DLD1 (cell line): ENCODE measurements at regions not wholly inside any gene's neighbourhood (a gene's known extent, or its start where the extent isn't known, plus 50 kb on each side); places are given as distances from the start of the nearest gene placed in this dataset.
"Not testable (repeated sequence)": the region's sequence is repeated elsewhere in the genome, so short reads cannot be mapped to it uniquely, and the experiment has no call there.

ENCODE experiments used
- in situ Hi-C: cut with HindIII; loops from 2 replicates; pipeline ENCODE4 v1.10.0; 2017; ENCODE audit warnings: low sequenced_read_pairs

DNA sequence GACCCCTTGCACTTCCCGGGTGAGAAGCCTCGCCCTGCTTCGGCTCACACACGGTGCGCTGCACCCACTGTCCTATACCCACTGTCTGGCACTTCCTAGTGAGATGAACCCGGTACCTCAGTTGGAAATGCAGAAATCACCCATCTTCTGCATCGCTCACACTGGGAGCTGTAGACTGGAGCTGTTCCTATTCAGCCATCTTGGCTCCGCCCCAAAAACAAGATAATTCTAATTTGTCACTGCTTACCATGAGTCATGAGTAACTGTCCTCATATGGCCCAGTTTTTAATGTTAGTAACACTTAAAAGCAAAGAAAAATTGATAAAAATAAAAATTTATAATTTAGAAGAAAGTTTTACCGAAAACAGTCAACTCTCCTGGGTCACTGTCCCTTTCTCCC lies 283.3 kb upstream of the COBL start:
- in situ Hi-C loops, result not testable (repeated sequence)

GRCh38 chr7:51593628-51594027 lies 277.0 kb upstream of the COBL start:
- in situ Hi-C loops, result no loop called here

DNA sequence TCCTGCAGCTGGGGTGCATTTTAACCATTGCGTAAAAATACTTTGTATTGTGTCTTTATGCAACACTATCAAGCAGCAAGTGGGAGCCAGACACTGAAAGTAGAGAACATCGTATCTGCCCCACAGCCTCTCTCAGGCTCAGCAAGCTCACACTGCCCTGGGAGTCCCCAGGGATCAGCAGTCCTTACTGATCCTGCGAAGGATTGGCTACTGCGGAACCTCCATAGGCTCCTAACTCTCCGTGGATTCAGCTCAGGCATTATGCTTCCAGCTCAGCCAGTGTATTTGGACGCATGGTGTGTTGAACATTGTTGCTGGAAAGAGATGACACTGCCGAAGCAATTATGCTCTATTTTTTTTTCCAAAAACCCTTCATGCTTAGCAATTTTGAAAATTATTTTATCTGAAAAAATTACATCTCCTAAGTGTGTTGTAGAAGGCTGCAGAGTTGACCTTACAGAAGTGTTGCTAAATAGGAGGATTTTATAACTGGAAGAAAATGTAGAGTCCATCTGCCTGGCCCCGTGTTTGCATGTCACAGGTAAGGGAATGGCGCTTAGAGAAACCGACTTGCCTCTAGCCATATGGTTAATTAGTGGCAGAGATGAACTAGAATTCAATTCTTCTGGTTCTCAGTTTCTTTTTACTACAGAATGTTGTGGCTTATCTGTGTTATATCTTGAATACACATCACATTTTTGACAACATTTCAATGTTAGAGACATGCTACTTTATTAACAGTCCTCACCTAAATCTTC lies 276.4 kb upstream of the COBL start:
- in situ Hi-C loops, result no loop called here

DNA sequence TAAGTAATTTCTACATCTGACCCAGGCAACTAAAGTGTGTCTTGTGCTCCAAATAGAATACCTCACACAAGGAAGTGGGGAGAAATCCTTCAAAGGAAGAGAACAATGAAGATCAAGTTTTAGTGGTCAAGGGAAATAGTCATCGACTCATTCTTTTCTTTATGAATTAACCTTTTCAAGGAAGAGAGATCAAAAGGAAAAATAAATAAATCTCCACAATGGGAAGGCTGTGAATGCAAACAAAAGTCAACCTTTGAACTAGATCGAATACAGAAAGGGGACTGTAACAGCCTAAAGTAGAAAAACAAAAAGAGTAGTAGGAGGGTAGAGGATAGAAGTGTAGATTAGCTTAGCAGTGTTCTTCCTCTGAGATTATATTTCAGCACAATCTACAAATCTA lies 274.6 kb upstream of the COBL start:
- in situ Hi-C loops, result no loop called here

GRCh38 chr7:51590746-51591145 lies 274.1 kb upstream of the COBL start:
- in situ Hi-C loops, result no loop called here

DNA sequence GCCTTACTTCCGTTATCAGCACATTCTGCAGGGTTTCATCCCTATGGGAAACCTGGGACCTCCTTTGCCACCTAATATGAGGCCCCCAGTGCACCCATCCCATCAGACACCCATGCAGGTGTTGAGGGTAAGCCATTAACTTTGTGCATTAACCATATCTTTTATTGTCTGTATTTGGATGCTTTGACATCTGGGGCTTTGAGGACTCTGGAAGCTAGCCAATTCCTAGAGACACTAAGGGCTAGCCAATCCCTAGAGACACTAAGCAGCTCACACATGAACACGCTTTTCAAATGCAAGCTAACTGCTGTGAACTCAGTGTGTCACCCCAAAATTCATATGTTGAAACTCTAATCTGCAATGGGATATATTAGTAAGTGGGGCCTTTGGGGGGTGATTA lies 272.5 kb upstream of the COBL start:
- in situ Hi-C loops, result no loop called here

- in situ Hi-C loops, result no loop called here
Observed at GRCh38 chr7:51587604-51588003, 271.0 kb upstream of the COBL start.

GRCh38 chr7:51577390-51577789 lies 260.8 kb upstream of the COBL start:
- in situ Hi-C loops, result no loop called here

GRCh38 chr7:51569581-51569980 lies 253.0 kb upstream of the COBL start:
- in situ Hi-C loops, result no loop called here

DNA sequence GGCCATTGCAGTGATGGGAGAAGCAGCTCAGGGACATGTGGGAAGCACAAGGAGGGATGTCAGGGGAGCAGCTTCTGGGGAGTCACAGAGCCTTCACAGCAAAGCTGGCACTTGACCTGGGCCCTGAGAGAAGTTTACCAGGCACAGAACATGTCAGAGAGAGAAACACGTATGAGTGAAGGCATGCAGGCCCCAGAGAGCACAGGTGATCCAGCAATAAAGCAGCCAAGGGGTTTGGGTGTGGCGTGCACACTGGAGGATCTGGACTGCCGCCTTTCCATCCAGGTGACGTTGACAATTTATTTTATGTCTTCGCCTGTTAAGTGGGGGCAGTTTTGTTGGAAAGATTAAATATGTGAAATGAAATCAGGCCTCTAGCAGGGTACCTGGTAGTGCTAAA lies 252.6 kb upstream of the COBL start:
- in situ Hi-C loops, result no loop called here

GRCh38 chr7:51551070-51551469 lies 234.5 kb upstream of the COBL start:
- in situ Hi-C loops, result no loop called here

- in situ Hi-C loops, result no loop called here
Observed at GRCh38 chr7:51545131-51545530, 228.5 kb upstream of the COBL start.

- in situ Hi-C loops, result no loop called here
Observed at GRCh38 chr7:51543801-51544553, 227.4 kb upstream of the COBL start.

DNA sequence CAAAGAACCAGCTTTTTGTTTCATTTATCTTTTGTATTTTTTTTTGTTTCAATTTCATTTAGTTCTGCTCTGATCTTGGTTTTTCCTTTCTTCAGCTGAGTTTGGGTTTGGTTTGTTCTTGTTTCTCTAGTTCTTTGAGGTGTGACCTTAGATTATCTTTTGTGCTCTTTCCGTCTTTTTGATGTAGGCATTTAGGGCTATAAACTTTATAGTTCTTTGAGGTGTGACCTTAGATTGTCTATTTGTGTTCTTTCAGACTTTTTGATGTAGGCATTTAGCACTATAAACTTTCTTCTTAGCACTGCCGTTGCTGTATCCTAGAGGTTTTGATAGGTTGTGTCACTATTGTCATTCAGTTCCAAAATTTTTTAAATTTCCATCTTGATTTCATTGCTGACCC lies 224.3 kb upstream of the COBL start:
- in situ Hi-C loops, result not testable (repeated sequence)

DNA sequence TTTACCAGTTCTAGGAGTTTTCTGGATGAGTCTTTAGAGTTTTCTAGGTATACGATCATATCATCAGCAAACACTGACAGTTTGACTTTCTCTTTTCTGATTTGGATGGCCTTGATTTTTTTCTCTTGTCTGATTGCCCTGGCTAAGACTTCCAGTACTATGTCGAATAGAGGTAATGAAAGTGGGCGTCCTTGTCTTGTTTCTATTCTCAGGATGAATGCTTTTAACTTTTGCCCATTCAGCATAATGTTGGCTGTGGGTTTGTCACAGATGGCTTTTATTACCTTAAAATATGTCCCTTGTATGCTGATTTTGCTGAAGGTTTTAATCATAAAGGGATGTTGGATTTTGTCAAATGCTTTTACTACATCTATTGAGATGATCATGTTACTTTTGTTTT lies 223.2 kb upstream of the COBL start:
- in situ Hi-C loops, result no loop called here

- in situ Hi-C loops, result no loop called here
Observed at GRCh38 chr7:51528172-51528571, 211.6 kb upstream of the COBL start.

- in situ Hi-C loops, result no loop called here
Observed at GRCh38 chr7:51521694-51522312, 205.2 kb upstream of the COBL start.

GRCh38 chr7:51521054-51521453 lies 204.4 kb upstream of the COBL start:
- in situ Hi-C loops, result no loop called here

GRCh38 chr7:51518646-51519045 lies 202.0 kb upstream of the COBL start:
- in situ Hi-C loops, result no loop called here

GRCh38 chr7:51517187-51517586 lies 200.6 kb upstream of the COBL start:
- in situ Hi-C loops, result no loop called here

GRCh38 chr7:51501620-51502019 lies 185.0 kb upstream of the COBL start:
- in situ Hi-C loops, result no loop called here

GRCh38 chr7:51482976-51483375 lies 166.4 kb upstream of the COBL start:
- in situ Hi-C loops, result no loop called here
